ENCODE measurements at regions not wholly inside any gene's neighbourhood (a gene's known extent, or its start where the extent isn't known, plus 50 kb on each side); places are given as distances from the start of the nearest gene placed in this dataset.
"Not testable (repeated sequence)": the region's sequence is repeated elsewhere in the genome, so short reads cannot be mapped to it uniquely, and the experiment has no call there.

- TF ChIP-seq, protein P1, sequence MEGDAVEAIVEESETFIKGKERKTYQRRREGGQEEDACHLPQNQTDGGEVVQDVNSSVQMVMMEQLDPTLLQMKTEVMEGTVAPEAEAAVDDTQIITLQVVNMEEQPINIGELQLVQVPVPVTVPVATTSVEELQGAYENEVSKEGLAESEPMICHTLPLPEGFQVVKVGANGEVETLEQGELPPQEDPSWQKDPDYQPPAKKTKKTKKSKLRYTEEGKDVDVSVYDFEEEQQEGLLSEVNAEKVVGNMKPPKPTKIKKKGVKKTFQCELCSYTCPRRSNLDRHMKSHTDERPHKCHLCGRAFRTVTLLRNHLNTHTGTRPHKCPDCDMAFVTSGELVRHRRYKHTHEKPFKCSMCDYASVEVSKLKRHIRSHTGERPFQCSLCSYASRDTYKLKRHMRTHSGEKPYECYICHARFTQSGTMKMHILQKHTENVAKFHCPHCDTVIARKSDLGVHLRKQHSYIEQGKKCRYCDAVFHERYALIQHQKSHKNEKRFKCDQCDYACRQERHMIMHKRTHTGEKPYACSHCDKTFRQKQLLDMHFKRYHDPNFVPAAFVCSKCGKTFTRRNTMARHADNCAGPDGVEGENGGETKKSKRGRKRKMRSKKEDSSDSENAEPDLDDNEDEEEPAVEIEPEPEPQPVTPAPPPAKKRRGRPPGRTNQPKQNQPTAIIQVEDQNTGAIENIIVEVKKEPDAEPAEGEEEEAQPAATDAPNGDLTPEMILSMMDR (IDR thresholded peaks at IDR 0.05; ENCODE audit: poor library complexity): not testable (repeated sequence)
- TF ChIP-seq EZH2 (IDR thresholded peaks at IDR 0.05; ENCODE audit: borderline replicate concordance); EZH2phosphoT487 (IDR thresholded peaks at IDR 0.05; ENCODE audit: low read depth, severe bottlenecking, unreplicated experiment): not testable (repeated sequence)
These were observed 889.3 kb upstream of the NUDT12 start for GRCh38 chr5:104451911-104452310.
